NCI-H1092 (cell line): ENCODE measurements at regions not wholly inside any gene's neighbourhood (a gene's known extent, or its start where the extent isn't known, plus 50 kb on each side); places are given as distances from the start of the nearest gene placed in this dataset.

ENCODE experiments used
- DNase-seq: peaks from one replicate; lab custom pipeline; 2025; lab: John Stamatoyannopoulos, UW

GRCh38 chr11:32267679-32268187, 167.6 kb downstream of the WT1 start:
- DNase-seq = no peak

- no peak for DNase-seq
Observed at GRCh38 chr11:32273931-32274330, 161.4 kb downstream of the WT1 start.

- DNase-seq = no peak
Observed at GRCh38 chr11:32279672-32280071, 155.7 kb downstream of the WT1 start.

- DNase-seq = no peak
Observed at GRCh38 chr11:32280339-32280738, 155.0 kb downstream of the WT1 start.

GRCh38 chr11:32288276-32288675, 147.1 kb downstream of the WT1 start:
- no peak for DNase-seq

- no peak for DNase-seq
Observed at GRCh38 chr11:32289701-32290100, 145.6 kb downstream of the WT1 start.

- DNase-seq = no peak
Observed at GRCh38 chr11:32290783-32291182, 144.6 kb downstream of the WT1 start.

GRCh38 chr11:32297611-32298011, 137.7 kb downstream of the WT1 start:
- no peak for DNase-seq

- no peak for DNase-seq
Observed at GRCh38 chr11:32302826-32303225, 132.5 kb downstream of the WT1 start.

GRCh38 chr11:32304521-32304920, 130.8 kb downstream of the WT1 start:
- DNase-seq = no peak

GRCh38 chr11:32305460-32305859, 129.9 kb downstream of the WT1 start:
- DNase-seq = no peak

- DNase-seq = no peak
Observed at GRCh38 chr11:32307471-32307870, 127.9 kb downstream of the WT1 start.

- no peak for DNase-seq
Observed at GRCh38 chr11:32307913-32308312, 127.4 kb downstream of the WT1 start.

- DNase-seq = no peak
Observed at GRCh38 chr11:32309530-32310213, 125.7 kb downstream of the WT1 start.

- DNase-seq = no peak
Observed at GRCh38 chr11:32310214-32310601, 125.1 kb downstream of the WT1 start.

- no peak for DNase-seq
Observed at GRCh38 chr11:32311346-32312065, 123.8 kb downstream of the WT1 start.

GRCh38 chr11:32312206-32312817, 123.0 kb downstream of the WT1 start:
- no peak for DNase-seq

GRCh38 chr11:32312865-32313403, 122.4 kb downstream of the WT1 start:
- no peak for DNase-seq

GRCh38 chr11:32313477-32313876, 121.9 kb downstream of the WT1 start:
- no peak for DNase-seq

GRCh38 chr11:32315121-32315520, 120.2 kb downstream of the WT1 start:
- DNase-seq = no peak

- no peak for DNase-seq
Observed at GRCh38 chr11:32316232-32316631, 119.1 kb downstream of the WT1 start.

- no peak for DNase-seq
Observed at GRCh38 chr11:32316858-32317642, 118.3 kb downstream of the WT1 start.
